ENCODE measurements at regions not wholly inside any gene's neighbourhood (a gene's known extent, or its start where the extent isn't known, plus 50 kb on each side); places are given as distances from the start of the nearest gene placed in this dataset.

DNA sequence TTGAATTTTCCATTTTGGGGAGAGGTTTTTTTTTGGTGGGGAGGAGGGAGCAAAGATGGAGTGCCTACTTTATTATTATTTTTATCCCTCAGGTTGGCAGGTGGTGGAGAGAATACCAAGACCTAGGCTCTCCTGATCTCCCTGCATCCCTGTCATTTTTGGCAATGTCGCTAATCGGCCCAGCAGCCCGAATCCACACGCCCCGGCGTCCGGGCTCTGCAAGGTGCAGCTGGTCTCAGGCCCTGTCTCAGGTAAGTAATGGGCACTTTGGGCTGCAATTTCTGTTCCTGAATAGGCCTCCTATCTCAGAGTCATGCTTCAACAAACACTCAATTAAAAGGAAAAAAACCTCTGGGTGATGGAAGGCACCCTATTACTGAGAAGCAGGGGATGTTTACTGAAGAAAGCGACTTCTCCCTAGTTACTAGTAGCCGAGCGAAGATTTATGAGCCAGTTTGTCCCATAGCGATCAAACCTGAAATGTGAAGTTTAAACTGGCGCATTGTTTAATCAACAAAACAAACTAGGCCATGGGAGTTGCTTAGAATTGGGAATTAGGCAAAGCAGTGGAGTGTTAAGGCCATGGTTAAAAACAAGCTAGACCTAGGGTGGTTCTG is 137.8 kb downstream of the RWDD3 start:
- DNase-seq = no peak

DNA sequence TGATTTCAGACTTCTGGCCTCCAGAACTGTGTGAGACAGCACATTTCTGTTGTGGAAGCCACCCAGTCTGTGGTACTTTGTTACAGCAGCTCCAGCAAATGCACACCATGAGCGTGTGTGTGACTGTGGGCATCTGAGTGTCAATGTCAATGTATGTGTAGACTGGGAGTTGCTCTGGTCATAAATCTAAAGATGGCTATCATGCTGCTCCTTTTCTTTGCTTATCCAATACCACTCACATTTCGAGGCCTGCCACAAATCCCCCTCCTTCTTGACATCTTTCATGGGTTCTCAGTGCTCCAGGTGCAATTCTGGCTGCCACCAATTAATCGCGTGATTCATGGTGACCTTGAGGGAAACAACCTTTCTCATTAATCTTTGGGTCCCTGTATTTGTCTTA is 141.2 kb downstream of the RWDD3 start:
- no peak for DNase-seq

DNA sequence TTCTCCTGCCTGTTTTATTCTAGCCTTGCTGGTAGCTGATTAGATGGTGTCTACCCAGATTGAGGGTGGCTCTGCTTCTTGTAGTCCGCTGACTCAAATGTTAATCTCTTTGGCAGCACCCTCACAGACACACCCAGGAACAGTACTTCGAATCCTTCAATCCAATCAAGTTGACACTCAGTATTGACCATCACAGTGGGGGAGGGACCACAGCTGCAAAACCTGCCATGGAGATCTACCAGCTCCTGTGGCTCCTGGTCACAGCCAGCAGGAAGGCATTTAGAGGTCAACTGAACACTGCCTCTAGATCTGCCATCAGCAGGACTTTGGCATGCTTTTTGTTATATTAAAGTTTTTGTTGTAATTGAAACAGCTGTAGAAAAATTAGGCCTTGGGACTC is 146.9 kb downstream of the RWDD3 start:
- DNase-seq = no peak

DNA sequence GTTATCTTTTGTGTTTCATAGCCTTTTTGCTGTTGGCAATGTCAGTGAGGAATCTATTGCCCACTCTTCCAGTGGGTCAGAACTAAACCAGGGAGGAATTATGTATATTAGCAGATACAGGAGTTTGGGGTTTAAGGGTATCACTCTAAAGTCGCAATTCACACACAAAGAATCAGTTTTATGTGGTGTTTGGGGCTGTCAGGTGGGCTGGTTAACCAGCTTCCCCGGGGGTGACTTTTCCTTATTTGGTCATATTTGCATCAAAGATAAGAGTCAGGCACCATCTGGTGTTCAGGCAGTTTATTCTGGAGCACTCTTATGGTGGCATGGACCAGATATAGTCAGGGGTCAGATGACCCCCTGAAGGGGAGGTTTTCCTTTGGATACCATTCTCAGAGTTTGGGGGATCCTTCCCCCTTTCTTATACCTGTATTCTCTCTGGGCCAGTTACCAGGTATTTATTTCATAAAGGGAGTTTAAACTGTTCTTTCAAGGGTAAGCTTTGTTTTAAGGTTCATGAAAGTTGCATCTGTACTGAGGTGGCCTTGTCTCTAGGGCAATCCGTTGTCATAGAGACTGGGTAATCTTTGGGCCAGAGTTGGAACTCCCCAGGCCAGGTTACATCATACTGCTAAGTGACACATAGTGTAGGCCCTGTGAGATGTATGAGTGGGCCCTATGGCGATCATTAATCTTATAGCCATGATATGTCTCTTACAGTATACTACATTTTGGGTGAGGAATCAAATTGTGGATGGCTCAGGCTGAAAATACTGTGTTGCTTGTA is 148.2 kb downstream of the RWDD3 start:
- no peak for DNase-seq

DNA sequence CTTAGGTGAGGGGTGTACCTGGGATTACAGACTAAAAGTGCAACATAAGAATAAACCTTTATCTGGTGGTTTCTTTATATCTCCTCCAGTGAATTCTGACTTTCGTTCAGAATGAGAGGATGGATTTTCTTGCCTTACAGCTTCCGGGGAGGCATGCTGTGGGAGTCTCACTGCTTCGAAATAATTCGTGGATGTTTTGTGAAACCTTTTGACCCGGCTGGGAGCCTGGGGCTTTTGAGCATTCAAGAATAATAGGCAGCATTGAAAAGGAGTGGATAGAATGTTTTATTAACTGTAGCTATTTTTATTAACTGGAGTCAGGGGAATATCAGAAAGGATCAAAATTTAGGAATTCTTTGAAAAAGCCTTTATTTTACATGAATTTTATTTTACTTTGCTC is 149.1 kb downstream of the RWDD3 start:
- no peak for DNase-seq

DNA sequence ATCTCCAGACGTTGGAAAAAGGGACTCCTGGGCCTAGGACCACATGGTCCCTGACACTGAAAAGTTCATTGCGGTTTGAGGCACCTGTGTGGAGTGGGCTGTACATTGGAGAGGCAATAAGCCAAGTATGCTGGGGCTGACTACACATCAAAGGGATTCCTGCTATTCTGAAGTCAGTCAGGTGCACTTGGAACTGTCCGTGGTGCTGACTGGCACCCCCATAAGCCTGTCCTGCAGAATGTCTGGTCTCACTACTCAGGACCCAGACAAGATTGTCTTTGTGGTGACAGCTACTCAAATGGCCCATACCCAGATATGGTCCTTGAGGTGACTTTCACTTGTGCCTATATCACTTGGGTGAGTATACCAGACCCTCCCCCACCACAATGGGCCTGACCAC is 150.6 kb downstream of the RWDD3 start:
- peak; percentile 67 for DNase-seq

DNA sequence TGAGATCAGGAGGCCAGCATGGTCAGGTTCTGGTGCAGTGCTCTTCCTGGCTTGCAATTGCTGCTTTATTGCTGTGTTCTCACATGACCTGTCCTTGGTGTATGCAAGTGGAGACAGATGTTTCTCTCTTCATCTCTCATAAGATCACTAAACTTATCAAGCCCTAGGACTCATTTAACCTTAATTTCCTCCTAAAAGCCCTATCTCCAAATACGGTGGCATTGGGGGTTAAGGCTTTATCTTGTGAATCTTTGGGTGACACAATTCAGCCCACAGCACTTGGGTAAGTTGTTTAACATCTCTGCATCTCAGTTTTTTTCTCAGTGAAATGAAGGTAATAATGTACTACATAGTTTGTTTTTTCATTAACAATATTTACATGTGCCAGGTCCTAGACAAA is 152.4 kb downstream of the RWDD3 start:
- DNase-seq = peak; percentile 1

DNA sequence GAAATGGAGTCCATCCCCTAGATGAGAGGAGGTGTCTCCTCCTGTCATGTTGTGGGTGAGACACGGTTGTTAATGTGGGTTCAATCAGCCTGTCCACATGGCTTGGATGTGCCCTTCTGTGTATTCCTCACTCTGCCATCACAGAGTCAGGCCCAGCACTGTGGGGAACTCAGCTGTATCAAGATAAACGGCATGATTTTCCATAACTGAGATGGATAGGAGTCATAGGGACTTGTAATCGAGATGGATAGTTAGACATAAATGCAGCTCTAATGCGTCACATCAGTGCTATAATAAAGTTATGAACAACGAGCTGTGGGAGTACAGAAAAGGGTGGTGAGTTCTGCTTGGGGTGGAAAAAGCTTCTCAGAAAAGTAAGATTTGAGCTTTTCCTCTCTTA is 152.9 kb downstream of the RWDD3 start:
- DNase-seq = no peak

DNA sequence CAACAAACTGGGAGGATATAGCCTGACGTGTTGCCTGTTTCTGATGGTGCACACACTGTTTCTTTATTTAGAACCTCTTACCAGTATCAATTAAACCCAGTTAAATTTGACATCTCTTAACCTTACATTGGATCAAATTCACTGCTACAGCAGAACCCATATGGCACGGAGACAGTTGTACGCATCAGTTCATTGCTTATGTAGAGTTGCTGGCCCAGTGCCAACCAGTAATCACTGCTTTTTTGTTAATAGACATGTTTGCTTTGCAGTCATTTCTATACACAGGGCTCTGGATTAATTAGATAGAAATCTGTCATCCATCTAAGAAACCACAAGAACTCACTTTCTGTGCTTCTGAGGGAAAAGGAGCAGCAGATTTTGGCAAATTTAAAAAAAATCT is 154.0 kb downstream of the RWDD3 start:
- DNase-seq = no peak

DNA sequence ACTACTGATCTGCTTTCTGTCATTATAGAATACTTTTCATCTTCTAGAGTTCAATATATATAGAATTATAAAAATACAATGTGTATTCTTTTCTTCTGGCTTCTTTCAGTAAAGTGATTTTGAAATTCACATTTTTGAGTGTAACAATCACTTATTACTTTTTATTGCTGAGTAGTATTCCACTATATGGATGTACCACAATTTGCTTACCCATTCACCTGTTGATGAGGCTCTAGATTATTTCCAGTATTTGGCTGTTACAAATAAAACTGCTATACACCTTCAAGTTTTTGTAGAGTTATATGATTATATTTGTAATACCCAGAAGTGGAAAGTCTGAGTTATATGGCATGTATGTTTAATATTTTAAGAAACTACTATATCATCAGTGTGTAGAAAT is 159.4 kb downstream of the RWDD3 start:
- DNase-seq = no peak

DNA sequence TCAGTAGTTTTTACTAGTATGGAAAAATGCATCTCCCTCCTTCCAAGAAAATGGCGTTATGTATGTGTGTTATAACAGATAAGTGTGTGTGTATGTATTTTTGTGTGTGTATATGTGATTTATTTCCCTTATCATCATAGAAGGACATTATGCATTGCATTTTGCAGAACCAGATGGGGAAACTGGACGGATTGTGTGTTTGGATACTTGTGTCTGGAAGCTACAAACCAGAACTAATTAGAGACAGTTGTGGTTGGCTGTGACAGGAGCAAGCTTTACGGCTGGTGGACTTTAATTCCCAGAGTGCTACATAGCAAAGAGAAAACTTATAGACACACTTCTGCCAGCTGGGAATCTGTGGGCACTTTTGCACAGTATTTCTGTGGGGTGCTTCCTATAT is 162.5 kb downstream of the RWDD3 start:
- no peak for DNase-seq

DNA sequence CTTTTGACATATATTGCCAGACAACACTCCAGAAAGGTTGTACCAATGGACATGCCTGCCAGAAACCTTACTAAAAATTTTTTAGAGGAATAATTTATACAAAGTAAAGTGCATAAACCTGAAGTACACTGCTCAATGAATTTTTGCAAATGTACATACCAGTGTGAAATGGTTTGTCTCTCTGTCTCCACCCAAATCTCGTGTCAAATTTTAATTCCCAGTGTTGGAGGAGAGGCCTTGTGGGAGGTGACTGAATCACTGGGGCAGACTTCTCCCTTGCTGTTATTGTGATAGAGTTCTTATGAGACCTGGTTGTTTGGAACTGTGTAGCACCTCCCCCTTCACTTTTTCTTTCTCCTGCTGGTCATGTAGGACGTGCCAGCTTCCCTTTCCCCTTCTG is 168.8 kb downstream of the RWDD3 start:
- no peak for DNase-seq

DNA sequence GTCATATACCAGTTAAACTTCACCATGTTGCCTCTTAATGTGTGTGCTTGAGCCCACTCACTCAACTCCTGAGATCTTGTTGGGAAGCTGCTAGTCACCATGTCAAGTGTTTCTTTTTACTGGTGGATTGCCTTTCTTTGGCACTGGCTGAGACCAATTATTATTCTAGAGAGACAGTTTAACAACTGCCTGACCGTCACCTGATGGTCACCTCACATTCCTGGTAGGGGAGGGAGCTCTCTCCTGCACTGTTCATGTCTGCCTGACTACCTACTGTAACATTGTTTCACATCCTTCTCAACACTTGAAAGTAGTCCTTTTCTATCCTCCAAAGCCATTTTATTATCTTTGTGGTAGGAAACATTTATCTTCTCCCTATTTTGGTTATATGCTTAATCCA is 172.3 kb downstream of the RWDD3 start:
- no peak for DNase-seq

DNA sequence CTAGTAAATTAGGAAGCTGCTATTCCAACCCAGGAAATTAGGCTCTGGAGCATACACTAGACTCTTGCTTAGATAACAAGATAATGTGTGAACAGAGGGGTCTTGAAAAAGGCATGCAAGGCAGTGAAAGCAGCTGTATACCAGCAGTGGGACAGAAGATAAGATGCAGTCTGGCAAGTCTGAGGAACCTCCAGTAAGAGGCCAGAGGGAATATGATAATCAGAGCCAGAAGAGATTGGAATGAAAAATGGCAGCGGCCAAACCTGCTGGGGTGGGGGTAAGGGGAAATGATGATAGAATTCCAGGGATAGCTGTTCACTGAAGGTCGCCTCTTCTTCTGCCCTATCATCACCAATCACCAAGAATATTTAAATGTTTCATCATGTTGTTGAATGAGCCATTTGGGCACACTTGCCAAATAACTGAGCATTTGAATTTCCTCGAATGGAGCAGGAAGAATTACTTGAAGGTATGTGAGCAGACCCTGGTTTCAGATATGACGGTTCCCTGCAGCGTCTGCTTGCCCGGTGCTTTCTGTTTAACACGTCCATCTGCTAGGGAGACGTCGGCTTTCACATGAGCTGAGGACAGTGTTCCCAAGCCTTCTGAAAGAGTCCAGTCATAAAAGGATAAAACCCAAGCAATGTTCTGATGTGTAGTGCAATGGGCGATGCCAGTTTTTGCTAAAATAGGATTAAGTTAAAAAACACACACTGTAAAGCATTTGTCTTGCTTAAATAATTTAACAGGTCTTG is 173.3 kb downstream of the RWDD3 start:
- no peak for DNase-seq

DNA sequence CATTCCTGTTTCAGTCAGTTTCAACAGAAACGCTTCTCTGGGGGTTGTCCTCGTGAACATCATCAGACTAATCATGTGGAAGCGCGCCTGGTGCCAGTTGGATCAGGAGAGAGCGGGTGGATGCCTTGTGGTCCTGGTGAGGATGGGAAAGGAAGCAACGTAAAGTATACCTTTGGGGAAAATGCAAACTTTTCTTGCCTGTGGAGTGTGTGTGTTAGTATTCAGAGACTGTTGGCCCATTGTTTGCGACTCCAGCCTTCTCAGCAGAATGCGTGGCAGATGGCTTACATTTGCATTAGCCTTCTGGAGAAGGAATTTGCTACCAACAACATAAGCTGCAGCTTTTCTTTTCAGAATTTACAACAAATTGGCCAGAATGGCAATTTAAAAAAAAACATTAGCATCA is 173.9 kb downstream of the RWDD3 start:
- no peak for DNase-seq

DNA sequence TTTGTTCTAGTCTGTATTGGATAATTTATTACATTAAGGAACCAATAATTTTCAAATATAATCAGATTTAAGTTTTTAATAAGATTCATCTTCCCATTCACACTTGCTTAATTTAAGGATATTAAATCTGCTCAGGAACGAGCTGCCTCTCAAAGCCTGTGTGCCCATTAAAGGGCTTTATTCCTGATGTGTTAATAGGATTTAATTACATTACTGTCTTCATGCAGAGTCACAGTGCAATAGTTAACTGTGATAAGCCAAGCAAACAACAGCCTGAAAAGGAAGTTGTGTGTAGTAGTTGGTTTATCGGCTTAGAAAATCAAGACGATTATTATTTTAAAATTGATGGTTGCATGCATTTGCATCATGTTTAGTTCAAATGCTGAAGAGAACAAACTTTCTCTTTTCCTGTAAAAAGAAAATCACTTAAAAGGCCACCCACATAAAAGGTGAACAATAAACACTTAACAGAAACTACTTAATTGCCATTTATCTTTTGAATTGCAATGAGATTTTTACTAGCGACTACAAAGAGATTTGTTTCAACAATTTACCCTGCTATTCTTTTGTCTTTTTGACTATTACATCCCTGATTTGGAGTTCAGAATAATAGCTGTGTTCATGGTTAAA is 174.6 kb downstream of the RWDD3 start:
- no peak for DNase-seq

DNA sequence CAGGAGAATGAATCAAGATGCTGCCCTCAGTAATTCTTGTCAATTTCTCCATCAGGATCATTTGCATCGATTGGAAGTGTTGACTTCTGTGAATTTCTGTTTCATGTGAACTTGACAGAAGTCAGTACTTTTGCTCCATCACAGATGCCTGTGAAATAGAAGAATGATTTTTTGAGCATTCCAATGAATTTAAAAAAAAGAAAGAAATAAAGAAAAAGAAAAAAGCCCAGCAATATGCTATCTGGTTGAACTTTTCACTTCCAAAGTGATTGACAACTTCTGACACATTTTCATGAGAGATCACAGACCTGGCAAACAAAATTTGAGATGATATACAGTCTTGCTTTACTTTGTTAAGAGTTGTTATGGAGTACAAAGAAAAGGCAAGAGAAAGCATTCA is 175.3 kb downstream of the RWDD3 start:
- DNase-seq = no peak

DNA sequence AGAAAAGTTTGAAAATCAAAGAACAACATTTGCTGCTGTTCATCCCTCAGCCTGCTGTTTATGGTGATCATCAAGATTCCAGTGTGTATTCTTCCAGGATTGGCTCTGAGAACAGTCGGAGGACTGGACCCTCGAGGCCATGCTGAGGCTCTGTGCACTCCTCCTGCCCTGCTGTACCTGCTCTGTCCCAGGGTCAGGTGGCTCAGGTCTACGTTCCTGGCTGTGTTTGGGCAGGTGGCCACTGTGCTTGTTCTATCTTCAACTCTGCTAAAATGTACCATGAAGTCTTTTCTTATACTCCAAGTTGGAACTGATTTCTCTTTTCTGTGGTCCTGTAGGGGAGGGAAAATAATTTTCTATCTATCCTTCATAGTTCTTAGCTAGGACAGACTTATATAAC is 175.9 kb downstream of the RWDD3 start:
- DNase-seq = no peak

DNA sequence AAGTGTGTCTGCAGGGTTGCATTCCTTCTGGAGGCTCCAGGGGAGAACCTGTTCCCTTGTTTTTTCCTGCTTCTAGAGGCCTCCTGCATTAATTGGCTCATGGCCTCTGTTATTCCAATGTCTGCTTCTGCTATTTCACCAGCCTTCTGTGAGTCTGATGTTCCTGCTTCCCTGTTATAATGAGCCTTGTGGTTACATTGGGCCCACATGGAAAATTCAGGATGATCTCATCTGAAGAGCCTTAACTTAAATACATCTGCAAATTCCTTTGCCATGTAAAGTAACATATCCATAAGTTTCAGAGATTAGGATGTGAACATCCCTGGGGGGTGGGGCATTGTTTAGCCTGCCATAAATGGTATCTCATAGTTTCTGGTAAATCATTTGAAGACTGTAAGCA is 181.1 kb downstream of the RWDD3 start:
- DNase-seq = no peak

DNA sequence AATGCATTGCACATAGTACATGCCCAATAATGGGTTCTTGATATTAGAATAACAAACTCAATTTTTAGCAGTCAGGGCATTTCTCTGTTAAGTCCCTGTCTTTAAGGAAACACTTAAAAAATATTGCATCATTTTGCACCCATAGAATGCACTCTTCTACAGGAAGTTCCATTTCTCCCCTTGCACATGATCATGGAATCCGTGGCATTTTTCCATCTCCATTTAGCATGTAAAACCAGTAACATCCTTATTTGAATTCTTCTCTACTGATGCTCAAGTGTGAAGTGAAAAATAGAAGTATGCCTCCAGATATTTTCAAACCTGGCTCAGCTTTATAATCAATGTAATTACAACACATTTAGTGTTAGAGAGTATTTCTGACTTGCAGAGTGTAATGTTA is 192.8 kb downstream of the RWDD3 start:
- no peak for DNase-seq

DNA sequence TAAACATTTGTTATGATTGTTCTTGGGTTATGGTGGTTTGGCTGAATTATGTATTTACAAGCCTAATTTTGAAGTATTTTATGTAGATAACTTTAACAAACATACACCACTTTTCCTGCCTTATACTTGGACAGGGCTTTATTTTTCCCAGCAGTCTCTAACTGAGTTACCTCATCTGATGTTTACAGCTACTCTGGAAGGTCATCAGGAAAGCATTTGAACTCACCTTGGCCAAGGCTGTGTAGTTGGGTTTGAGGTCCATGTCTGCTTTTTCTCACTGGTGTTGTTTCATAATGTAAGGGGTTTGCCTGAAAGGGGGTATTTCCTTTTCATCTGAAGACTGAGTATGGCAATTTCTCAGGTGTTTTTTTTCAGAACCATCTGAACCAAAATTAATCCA is 193.5 kb downstream of the RWDD3 start:
- DNase-seq = no peak

DNA sequence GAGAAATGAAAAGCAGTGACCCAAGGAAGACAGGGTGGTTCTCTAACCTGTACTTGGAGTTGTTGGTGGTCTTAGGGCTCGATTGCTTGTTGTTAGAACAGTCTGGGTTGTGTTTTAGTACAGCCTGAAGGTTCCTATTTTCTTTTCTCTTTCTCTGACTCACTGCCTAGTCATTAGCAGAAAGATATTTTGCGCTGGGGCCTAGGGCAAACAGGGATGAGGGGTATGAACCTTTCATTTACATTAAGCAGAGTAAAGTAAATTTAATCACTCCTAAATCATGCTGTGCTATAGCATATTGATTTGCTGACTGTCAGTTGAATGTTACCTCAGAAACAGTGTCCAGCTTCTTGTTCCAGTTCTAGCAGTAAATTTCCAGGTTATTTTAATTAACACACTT is 197.2 kb downstream of the RWDD3 start:
- no peak for DNase-seq

DNA sequence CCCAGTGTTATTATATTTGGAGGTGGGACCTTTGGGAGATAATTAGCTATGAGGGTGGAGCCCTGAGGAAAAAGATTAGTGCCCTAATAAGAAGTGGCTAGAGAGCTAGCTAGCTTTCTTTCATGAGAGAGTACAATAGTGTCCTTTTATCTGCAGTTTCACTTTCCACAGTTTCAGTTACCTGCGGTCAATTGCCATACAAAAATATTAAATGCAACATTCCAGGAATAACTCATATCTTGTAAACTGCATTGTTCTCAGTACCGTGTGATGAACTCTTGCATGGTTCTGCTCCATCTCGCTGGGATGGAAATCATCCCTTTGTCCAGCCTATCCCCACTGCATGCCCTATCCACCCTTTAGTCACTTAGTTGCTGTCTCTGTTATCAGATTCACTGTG is 201.6 kb downstream of the RWDD3 start:
- no peak for DNase-seq

DNA sequence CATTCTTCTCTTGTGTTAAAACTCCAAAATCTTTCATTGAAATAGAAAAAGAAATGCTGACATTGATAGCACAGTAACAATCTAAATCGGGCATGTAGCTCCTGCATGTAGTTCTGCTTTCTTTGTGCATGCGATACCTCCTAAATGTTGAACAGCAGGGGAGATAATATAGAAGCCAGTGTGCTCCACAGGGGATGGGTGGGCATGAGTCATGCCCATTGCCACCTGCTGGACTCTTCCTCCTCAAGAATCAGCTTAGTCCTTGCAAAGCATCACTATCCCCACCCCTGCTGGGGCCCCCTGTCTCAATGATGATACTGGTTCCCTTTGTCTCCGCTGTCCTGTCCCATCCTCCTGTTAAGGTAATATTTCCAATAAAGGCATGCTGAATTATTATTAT is 203.0 kb downstream of the RWDD3 start:
- DNase-seq = no peak
